ENCODE measurements at regions not wholly inside any gene's neighbourhood (a gene's known extent, or its start where the extent isn't known, plus 50 kb on each side); places are given as distances from the start of the nearest gene placed in this dataset.

- TF ChIP-seq EZH2phosphoT487 (IDR thresholded peaks at IDR 0.05; ENCODE audit: low read length) (no peak), EZH2 (optimal IDR thresholded peaks at IDR 0.05; ENCODE audit: low read depth, low read length) (no peak), CTCF (IDR thresholded peaks at IDR 0.05; ENCODE audit: low read length) (no peak)
- no peaks in the 10 kb centered on the region for H3F3A ChIP-seq (ENCODE audit: insufficient read depth, low read length)
- no peak overlapping the region for H3K4me2 ChIP-seq (ENCODE audit: low read depth, low read length)
- DNase-seq = no peak
- no peaks in the 10 kb centered on the region for H3K9me2 ChIP-seq (replicated peaks; ENCODE audit: insufficient read depth, low read length)
- H3K27me3 ChIP-seq (replicated peaks; ENCODE audit: insufficient read depth, low read length) = no peaks in the 10 kb centered on the region
- no peaks in the 10 kb centered on the region for H3K36me3 ChIP-seq (replicated peaks; ENCODE audit: insufficient read depth, low read length)
- no peaks in the 10 kb centered on the region for H3K9me3 ChIP-seq (replicated peaks; ENCODE audit: insufficient read depth, low read length)
- no peak overlapping the region for H3K27ac ChIP-seq (ENCODE audit: low read length)
- H3K9ac ChIP-seq (ENCODE audit: low read length) = no peak overlapping the region
- no peaks in the 10 kb centered on the region for H4K20me1 ChIP-seq (ENCODE audit: insufficient read depth, low read length)
- no peak overlapping the region for H3K4me3 ChIP-seq (ENCODE audit: low read length)
- H3K79me2 ChIP-seq (ENCODE audit: low read length) = no peaks in the 10 kb centered on the region
- H2AFZ ChIP-seq (ENCODE audit: low read length) = no peak overlapping the region
- H3K4me1 ChIP-seq (ENCODE audit: low read length) = no peaks in the 10 kb centered on the region
Observed at GRCh38 chr6:141307309-141307998, 825.3 kb upstream of the GJE1 start.

- Histone ChIP-seq H3K36me3 (replicated peaks; ENCODE audit: insufficient read depth, low read length) (no peaks in the 10 kb centered on the region), H3K9ac (ENCODE audit: low read length) (no peak overlapping the region), H4K20me1 (ENCODE audit: insufficient read depth, low read length) (no peaks in the 10 kb centered on the region), H3K27ac (ENCODE audit: low read length) (no peak overlapping the region), H3K4me2 (ENCODE audit: low read depth, low read length) (no peak overlapping the region), H3K27me3 (replicated peaks; ENCODE audit: insufficient read depth, low read length) (no peaks in the 10 kb centered on the region), H3K9me3 (replicated peaks; ENCODE audit: insufficient read depth, low read length) (no peaks in the 10 kb centered on the region), H3K9me2 (replicated peaks; ENCODE audit: insufficient read depth, low read length) (no peaks in the 10 kb centered on the region), H3F3A (ENCODE audit: insufficient read depth, low read length) (no peaks in the 10 kb centered on the region), H3K79me2 (ENCODE audit: low read length) (no peaks in the 10 kb centered on the region), H3K4me3 (ENCODE audit: low read length) (no peak overlapping the region), H3K4me1 (ENCODE audit: low read length) (no peaks in the 10 kb centered on the region), H2AFZ (ENCODE audit: low read length) (no peak overlapping the region)
- no peak for DNase-seq
- TF ChIP-seq EZH2phosphoT487 (IDR thresholded peaks at IDR 0.05; ENCODE audit: low read length) = no peak
- no peak for TF ChIP-seq CTCF (IDR thresholded peaks at IDR 0.05; ENCODE audit: low read length)
- TF ChIP-seq EZH2 (optimal IDR thresholded peaks at IDR 0.05; ENCODE audit: low read depth, low read length) = no peak
Observed at GRCh38 chr6:141303907-141304306, 828.8 kb upstream of the GJE1 start.

GRCh38 chr6:141301779-141302178 lies 830.9 kb upstream of the GJE1 start:
- Histone ChIP-seq H3K9me3 (replicated peaks; ENCODE audit: insufficient read depth, low read length) (no peaks in the 10 kb centered on the region), H4K20me1 (ENCODE audit: insufficient read depth, low read length) (no peaks in the 10 kb centered on the region), H3K27ac (ENCODE audit: low read length) (no peak overlapping the region), H3K4me3 (ENCODE audit: low read length) (no peak overlapping the region), H3K4me1 (ENCODE audit: low read length) (no peaks in the 10 kb centered on the region), H3F3A (ENCODE audit: insufficient read depth, low read length) (no peaks in the 10 kb centered on the region), H3K9ac (ENCODE audit: low read length) (no peak overlapping the region), H3K9me2 (replicated peaks; ENCODE audit: insufficient read depth, low read length) (no peaks in the 10 kb centered on the region), H3K36me3 (replicated peaks; ENCODE audit: insufficient read depth, low read length) (no peaks in the 10 kb centered on the region), H2AFZ (ENCODE audit: low read length) (no peak overlapping the region), H3K4me2 (ENCODE audit: low read depth, low read length) (no peak overlapping the region), H3K27me3 (replicated peaks; ENCODE audit: insufficient read depth, low read length) (no peaks in the 10 kb centered on the region), H3K79me2 (ENCODE audit: low read length) (no peaks in the 10 kb centered on the region)
- DNase-seq = no peak
- TF ChIP-seq EZH2 (optimal IDR thresholded peaks at IDR 0.05; ENCODE audit: low read depth, low read length) (no peak), CTCF (IDR thresholded peaks at IDR 0.05; ENCODE audit: low read length) (no peak), EZH2phosphoT487 (IDR thresholded peaks at IDR 0.05; ENCODE audit: low read length) (no peak)
